ENCODE measurements at regions not wholly inside any gene's neighbourhood (a gene's known extent, or its start where the extent isn't known, plus 50 kb on each side); places are given as distances from the start of the nearest gene placed in this dataset.

DNA sequence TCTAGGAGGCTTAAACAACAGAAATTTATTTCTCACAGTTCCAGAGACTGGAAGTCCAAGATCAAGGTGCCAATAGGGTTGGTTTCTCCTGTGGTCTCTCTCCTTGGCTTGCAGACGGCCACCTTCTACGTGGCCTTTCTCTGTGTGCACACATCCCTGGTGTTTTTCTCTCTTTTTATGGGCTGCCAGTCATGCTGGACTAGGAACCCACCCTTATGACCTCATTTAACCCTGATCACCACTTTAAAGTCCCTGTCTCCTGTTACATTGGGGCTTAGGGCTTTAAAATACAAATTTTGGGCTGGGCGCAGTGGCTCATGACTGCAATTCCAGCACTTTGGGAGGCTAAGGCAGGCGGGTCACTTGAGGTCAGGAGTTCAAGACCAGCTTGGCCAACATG is 157.1 kb downstream of the TLE1 start:
- Histone ChIP-seq H3K27ac (ENCODE audit: low read length) (no peak overlapping the region), H3K27me3 (ENCODE audit: control insufficient read depth, insufficient read depth, low read length) (no peaks in the 10 kb centered on the region), H3K4me3 (ENCODE audit: low read length) (no peak overlapping the region), H3K36me3 (ENCODE audit: control insufficient read depth, low read depth, low read length) (no peaks in the 10 kb centered on the region), H3K9ac (ENCODE audit: low read length) (no peak overlapping the region), H3K4me1 (ENCODE audit: control insufficient read depth, low read depth, low read length) (peaks cover 4% of the 10 kb centered on the region), H3K9me3 (ENCODE audit: control insufficient read depth, low read depth, low read length) (no peaks in the 10 kb centered on the region)

DNA sequence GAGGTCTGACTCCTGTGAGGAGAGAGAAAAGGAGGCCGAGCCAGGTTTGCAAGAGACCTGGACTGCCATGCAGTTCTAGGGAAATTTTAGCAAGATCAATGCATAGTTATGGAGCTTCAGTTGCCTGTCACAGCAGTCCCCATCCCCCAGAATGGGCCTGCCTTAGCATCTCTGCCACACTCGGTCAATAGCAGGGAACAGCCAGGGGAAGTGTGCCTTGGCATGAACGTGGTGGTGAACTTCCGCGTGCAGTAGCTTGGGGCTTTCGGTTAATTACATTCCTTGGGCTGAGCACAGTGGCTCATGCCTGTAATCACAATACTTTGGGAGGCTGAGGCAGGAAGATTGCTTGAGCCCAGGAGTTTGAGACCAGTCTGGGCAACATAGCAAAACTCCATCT is 157.8 kb downstream of the TLE1 start:
- Histone ChIP-seq H3K9me3 (ENCODE audit: control insufficient read depth, low read depth, low read length) (no peaks in the 10 kb centered on the region), H3K9ac (ENCODE audit: low read length) (no peak overlapping the region), H3K27me3 (ENCODE audit: control insufficient read depth, insufficient read depth, low read length) (no peaks in the 10 kb centered on the region), H3K4me3 (ENCODE audit: low read length) (no peak overlapping the region), H3K4me1 (ENCODE audit: control insufficient read depth, low read depth, low read length) (peaks cover 4% of the 10 kb centered on the region), H3K36me3 (ENCODE audit: control insufficient read depth, low read depth, low read length) (no peaks in the 10 kb centered on the region), H3K27ac (ENCODE audit: low read length) (no peak overlapping the region)

DNA sequence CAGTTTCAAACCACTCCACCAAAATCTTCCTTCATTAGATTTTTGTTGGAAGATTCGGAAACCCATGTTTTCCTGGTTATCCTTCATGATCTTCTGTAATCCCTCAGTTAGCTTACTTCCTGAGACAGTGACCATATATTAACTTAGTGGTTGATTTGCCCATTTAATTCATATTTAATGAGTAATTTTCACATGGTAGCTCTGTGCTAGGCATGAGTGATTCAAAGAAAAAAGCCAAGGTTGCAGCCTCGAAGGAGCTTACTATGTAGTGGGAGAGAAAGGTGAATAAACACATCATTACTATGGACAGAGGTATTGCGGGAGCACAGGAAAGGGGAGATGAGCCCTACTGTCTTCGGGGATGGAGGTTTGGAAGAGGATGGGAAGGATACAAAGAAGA is 158.5 kb downstream of the TLE1 start:
- H3K9ac ChIP-seq (ENCODE audit: low read length) = no peak overlapping the region
- no peaks in the 10 kb centered on the region for H3K9me3 ChIP-seq (ENCODE audit: control insufficient read depth, low read depth, low read length)
- H3K36me3 ChIP-seq (ENCODE audit: control insufficient read depth, low read depth, low read length) = no peaks in the 10 kb centered on the region
- H3K4me1 ChIP-seq (ENCODE audit: control insufficient read depth, low read depth, low read length) = peaks cover 4% of the 10 kb centered on the region
- no peak overlapping the region for H3K27ac ChIP-seq (ENCODE audit: low read length)
- H3K27me3 ChIP-seq (ENCODE audit: control insufficient read depth, insufficient read depth, low read length) = no peaks in the 10 kb centered on the region
- no peak overlapping the region for H3K4me3 ChIP-seq (ENCODE audit: low read length)

GRCh38 chr9:81530310-81530810 is 159.0 kb downstream of the TLE1 start:
- no peak overlapping the region for H3K27ac ChIP-seq (ENCODE audit: low read length)
- no peaks in the 10 kb centered on the region for H3K4me1 ChIP-seq (ENCODE audit: control insufficient read depth, low read depth, low read length)
- H3K4me3 ChIP-seq (ENCODE audit: low read length) = no peak overlapping the region
- no peaks in the 10 kb centered on the region for H3K36me3 ChIP-seq (ENCODE audit: control insufficient read depth, low read depth, low read length)
- H3K9ac ChIP-seq (ENCODE audit: low read length) = no peak overlapping the region
- H3K9me3 ChIP-seq (ENCODE audit: control insufficient read depth, low read depth, low read length) = no peaks in the 10 kb centered on the region
- no peaks in the 10 kb centered on the region for H3K27me3 ChIP-seq (ENCODE audit: control insufficient read depth, insufficient read depth, low read length)

DNA sequence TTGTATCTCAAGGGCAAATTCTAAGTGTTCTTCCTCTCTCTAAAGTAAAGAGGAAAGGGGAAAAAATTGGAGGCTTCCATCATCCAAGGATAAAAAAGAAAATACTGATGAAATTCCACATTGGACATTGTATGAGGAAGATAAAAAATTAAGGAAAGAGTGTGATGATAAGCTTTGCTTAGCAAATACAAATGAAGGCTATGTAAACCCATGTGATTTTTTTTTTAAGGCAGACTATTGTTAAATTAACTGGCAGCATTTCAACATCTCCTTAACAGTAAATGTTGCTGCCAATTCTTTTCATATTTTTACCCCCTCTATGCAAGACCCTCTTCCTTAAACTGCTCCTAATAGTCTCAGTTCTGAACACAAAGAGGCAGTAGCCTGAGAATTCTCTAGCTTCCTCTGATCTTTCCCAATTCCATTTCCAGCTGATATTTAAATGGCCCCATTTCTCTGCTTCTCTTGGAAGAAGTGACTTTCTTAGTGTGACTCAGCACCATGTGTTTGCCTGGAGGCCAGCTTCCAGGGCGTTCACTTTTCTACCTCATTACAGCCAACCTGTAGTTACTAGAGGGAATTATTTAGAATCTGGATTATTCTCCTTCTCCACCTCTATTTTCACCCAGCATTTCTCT is 159.7 kb downstream of the TLE1 start:
- Histone ChIP-seq H3K9me3 (ENCODE audit: control insufficient read depth, low read depth, low read length) (no peaks in the 10 kb centered on the region), H3K4me1 (ENCODE audit: control insufficient read depth, low read depth, low read length) (no peaks in the 10 kb centered on the region), H3K36me3 (ENCODE audit: control insufficient read depth, low read depth, low read length) (no peaks in the 10 kb centered on the region), H3K27me3 (ENCODE audit: control insufficient read depth, insufficient read depth, low read length) (no peaks in the 10 kb centered on the region), H3K27ac (ENCODE audit: low read length) (no peak overlapping the region), H3K9ac (ENCODE audit: low read length) (no peak overlapping the region), H3K4me3 (ENCODE audit: low read length) (no peak overlapping the region)

GRCh38 chr9:81526587-81526986 is 162.8 kb downstream of the TLE1 start:
- no peak overlapping the region for H3K9ac ChIP-seq (ENCODE audit: low read length)
- no peaks in the 10 kb centered on the region for H3K4me1 ChIP-seq (ENCODE audit: control insufficient read depth, low read depth, low read length)
- H3K4me3 ChIP-seq (ENCODE audit: low read length) = no peak overlapping the region
- H3K9me3 ChIP-seq (ENCODE audit: control insufficient read depth, low read depth, low read length) = no peaks in the 10 kb centered on the region
- H3K36me3 ChIP-seq (ENCODE audit: control insufficient read depth, low read depth, low read length) = no peaks in the 10 kb centered on the region
- no peak overlapping the region for H3K27ac ChIP-seq (ENCODE audit: low read length)
- no peaks in the 10 kb centered on the region for H3K27me3 ChIP-seq (ENCODE audit: control insufficient read depth, insufficient read depth, low read length)

DNA sequence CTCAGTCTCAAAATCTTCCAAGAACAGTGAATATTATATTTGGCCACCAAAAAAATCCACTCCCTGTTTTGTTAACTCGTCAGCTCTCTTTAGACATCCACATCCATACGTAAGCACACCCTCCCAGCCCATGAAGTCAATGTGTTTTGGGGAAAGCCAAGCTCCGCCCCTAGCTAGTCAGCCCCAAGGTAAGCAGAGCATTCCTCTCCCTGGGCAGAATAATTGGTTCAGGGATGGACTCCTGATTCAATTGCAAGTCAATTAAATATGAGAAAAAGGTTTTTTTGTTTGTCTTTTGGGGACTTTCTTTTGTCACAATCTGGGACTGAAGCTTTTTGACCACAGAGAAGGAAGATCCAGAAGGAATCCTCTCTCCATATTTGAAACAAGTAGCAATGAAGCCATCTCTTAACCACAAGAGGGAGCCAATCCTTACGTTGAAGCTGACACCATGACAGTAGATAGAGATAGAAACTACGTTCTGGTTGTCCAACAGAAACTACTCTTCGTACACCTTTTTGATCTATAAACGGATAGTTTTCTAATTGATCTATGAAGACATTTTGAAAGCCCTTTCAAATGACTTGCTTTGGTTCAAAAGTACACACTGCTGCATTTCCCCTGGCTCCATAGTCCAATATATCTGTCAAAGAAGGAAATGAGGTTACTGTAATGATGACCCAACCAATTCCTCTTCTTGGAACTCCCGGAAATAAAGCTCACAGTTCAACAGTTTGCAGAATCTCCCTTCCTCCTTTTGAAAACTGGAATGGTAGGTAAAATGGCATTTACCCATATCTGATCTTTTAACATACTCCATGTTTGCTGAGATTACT is 166.4 kb downstream of the TLE1 start:
- Histone ChIP-seq H3K9ac (ENCODE audit: low read length) (no peak overlapping the region), H3K27ac (ENCODE audit: low read length) (no peak overlapping the region)

DNA sequence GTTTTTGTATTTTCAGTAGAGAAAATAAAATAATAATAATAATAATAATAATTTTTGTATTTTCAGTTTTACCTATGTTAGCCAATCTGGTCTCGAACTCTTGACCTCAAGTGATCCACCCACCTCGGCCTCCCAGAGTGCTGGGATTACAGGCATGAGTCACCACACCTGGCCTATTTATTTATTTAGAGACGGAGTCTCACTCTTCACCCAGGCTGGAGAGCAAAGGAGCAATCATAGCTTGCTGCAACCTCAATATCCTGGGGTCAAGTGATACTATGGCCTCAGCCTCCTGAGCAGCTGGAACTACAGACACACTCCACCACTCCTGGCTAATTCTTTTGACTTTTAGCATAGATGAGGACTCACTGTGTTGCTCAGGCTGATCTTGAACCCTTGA is 167.5 kb downstream of the TLE1 start:
- Histone ChIP-seq H3K27ac (ENCODE audit: low read length) (no peak overlapping the region), H3K4me3 (ENCODE audit: low read length) (no peak overlapping the region), H3K9ac (ENCODE audit: low read length) (no peak overlapping the region), H3K36me3 (ENCODE audit: control insufficient read depth, low read depth, low read length) (no peaks in the 10 kb centered on the region), H3K27me3 (ENCODE audit: control insufficient read depth, insufficient read depth, low read length) (no peaks in the 10 kb centered on the region), H3K4me1 (ENCODE audit: control insufficient read depth, low read depth, low read length) (no peaks in the 10 kb centered on the region), H3K9me3 (ENCODE audit: control insufficient read depth, low read depth, low read length) (no peaks in the 10 kb centered on the region)

More for the DNA sequence above, 166.4 kb downstream of the TLE1 start:
- Histone ChIP-seq H3K27me3 (ENCODE audit: control insufficient read depth, insufficient read depth, low read length) (no peaks in the 10 kb centered on the region), H3K4me1 (ENCODE audit: control insufficient read depth, low read depth, low read length) (no peaks in the 10 kb centered on the region), H3K9me3 (ENCODE audit: control insufficient read depth, low read depth, low read length) (no peaks in the 10 kb centered on the region), H3K4me3 (ENCODE audit: low read length) (no peak overlapping the region), H3K36me3 (ENCODE audit: control insufficient read depth, low read depth, low read length) (no peaks in the 10 kb centered on the region)

DNA sequence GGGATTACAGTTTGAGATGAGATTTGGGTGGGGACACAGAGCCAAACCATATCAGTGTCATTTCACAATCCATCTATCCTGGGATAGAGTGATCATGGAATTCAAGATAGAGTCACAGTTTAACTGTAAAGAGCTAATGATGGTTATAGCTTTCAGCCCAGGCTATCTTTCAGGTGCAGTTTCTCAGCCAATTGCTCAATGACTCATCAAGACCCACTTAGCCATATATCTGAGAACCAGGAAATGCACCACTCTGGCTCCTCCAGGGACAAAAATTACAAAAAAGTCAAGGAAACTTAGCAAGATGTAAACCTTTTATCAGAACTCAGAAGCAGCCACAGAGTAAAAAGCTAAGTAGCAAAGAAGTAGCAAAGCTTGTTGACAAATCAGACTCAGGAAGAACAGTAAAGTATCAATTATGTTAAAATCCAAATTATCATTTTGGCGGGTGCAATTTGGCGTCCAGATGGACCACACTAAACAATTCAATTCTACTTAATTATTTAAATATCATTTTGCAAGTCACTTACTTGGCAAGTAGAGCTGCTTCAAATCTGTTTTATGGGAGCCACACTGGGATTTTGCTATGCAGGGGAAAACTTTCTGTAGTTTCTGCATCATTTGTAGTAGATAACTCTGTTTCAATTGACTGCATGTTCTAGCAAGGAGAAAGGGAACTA is 169.4 kb downstream of the TLE1 start:
- no peaks in the 10 kb centered on the region for H3K4me1 ChIP-seq (ENCODE audit: control insufficient read depth, low read depth, low read length)
- H3K27me3 ChIP-seq (ENCODE audit: control insufficient read depth, insufficient read depth, low read length) = no peaks in the 10 kb centered on the region
- H3K9me3 ChIP-seq (ENCODE audit: control insufficient read depth, low read depth, low read length) = no peaks in the 10 kb centered on the region
- H3K9ac ChIP-seq (ENCODE audit: low read length) = no peak overlapping the region
- no peak overlapping the region for H3K4me3 ChIP-seq (ENCODE audit: low read length)
- H3K36me3 ChIP-seq (ENCODE audit: control insufficient read depth, low read depth, low read length) = no peaks in the 10 kb centered on the region
- no peak overlapping the region for H3K27ac ChIP-seq (ENCODE audit: low read length)

GRCh38 chr9:81517954-81518353 is 171.4 kb downstream of the TLE1 start:
- no peak overlapping the region for H3K4me3 ChIP-seq (ENCODE audit: low read length)
- H3K36me3 ChIP-seq (ENCODE audit: control insufficient read depth, low read depth, low read length) = no peaks in the 10 kb centered on the region
- H3K4me1 ChIP-seq (ENCODE audit: control insufficient read depth, low read depth, low read length) = no peaks in the 10 kb centered on the region
- H3K27me3 ChIP-seq (ENCODE audit: control insufficient read depth, insufficient read depth, low read length) = no peaks in the 10 kb centered on the region
- H3K27ac ChIP-seq (ENCODE audit: low read length) = no peak overlapping the region
- no peaks in the 10 kb centered on the region for H3K9me3 ChIP-seq (ENCODE audit: control insufficient read depth, low read depth, low read length)
- H3K9ac ChIP-seq (ENCODE audit: low read length) = no peak overlapping the region

- H3K9me3 ChIP-seq (ENCODE audit: control insufficient read depth, low read depth, low read length) = no peaks in the 10 kb centered on the region
Observed at GRCh38 chr9:81513059-81513458, 176.3 kb downstream of the TLE1 start.

More at GRCh38 chr9:81513059-81513458, 176.3 kb downstream of the TLE1 start:
- Histone ChIP-seq H3K36me3 (ENCODE audit: control insufficient read depth, low read depth, low read length) (no peaks in the 10 kb centered on the region), H3K9ac (ENCODE audit: low read length) (no peak overlapping the region), H3K27me3 (ENCODE audit: control insufficient read depth, insufficient read depth, low read length) (no peaks in the 10 kb centered on the region), H3K4me3 (ENCODE audit: low read length) (no peak overlapping the region), H3K4me1 (ENCODE audit: control insufficient read depth, low read depth, low read length) (no peaks in the 10 kb centered on the region), H3K27ac (ENCODE audit: low read length) (no peak overlapping the region)

All from iPS-18a (cell line).